K562 (cell line): ENCODE measurements at regions not wholly inside any gene's neighbourhood (a gene's known extent, or its start where the extent isn't known, plus 50 kb on each side); places are given as distances from the start of the nearest gene placed in this dataset.

Source experiments
- CUX1 ChIP-seq: fragments of 200-800 bp; sonication (Bioruptor generic); IDR thresholded peaks from 2 replicates; pipeline ENCODE4 v1.6.1; 2016; ENCODE audit warnings: missing genetic modification characterization, missing compliant biosample characterization
- ZNF75A ChIP-seq: fragments of 450-650 bp; formaldehyde crosslinking; IDR thresholded peaks from 2 replicates; pipeline ENCODE4 v1.4.0; 2020; ENCODE audit warnings: mild to moderate bottlenecking
- TF ChIP-seq, protein P1 (sequence below): fragments of 250-450 bp; sonication (Bioruptor Pico); IDR thresholded peaks from 2 replicates; pipeline ENCODE4 v1.5.0; 2021; ENCODE audit warnings: mild to moderate bottlenecking, borderline replicate concordance
- TF ChIP-seq, protein P2 (sequence below): fragments of 450-650 bp; IDR thresholded peaks from 2 replicates; pipeline ENCODE4 v1.6.1; 2016

DNA sequence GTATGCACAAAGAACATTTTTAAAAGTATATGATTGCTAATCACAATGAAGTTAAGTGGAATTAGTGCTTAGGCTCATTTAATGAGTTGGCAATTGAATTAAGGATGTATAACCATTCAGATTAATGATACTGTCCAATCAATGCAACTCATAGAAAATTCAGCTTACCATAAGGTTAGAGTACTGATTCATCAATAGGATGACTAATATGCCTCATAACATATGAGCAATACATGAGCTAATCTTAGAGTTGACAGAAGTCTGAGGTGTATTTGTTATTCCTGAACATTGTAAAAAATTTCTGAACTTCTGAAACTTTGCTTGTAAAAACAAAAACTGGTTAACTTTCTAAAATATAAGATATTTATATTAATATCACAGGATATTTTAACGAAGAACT is 118.3 kb upstream of the NETO1 start (continued):
- TF ChIP-seq, protein P1, sequence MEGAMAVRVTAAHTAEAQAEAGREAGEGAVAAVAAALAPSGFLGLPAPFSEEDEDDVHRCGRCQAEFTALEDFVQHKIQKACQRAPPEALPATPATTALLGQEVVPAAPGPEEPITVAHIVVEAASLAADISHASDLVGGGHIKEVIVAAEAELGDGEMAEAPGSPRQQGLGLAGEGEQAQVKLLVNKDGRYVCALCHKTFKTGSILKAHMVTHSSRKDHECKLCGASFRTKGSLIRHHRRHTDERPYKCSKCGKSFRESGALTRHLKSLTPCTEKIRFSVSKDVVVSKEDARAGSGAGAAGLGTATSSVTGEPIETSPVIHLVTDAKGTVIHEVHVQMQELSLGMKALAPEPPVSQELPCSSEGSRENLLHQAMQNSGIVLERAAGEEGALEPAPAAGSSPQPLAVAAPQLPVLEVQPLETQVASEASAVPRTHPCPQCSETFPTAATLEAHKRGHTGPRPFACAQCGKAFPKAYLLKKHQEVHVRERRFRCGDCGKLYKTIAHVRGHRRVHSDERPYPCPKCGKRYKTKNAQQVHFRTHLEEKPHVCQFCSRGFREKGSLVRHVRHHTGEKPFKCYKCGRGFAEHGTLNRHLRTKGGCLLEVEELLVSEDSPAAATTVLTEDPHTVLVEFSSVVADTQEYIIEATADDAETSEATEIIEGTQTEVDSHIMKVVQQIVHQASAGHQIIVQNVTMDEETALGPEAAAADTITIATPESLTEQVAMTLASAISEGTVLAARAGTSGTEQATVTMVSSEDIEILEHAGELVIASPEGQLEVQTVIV (CRISPR knock-in tag) = no peak
- TF ChIP-seq, protein P2, sequence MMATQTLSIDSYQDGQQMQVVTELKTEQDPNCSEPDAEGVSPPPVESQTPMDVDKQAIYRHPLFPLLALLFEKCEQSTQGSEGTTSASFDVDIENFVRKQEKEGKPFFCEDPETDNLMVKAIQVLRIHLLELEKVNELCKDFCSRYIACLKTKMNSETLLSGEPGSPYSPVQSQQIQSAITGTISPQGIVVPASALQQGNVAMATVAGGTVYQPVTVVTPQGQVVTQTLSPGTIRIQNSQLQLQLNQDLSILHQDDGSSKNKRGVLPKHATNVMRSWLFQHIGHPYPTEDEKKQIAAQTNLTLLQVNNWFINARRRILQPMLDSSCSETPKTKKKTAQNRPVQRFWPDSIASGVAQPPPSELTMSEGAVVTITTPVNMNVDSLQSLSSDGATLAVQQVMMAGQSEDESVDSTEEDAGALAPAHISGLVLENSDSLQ = no peak
- TF ChIP-seq ZNF75A (CRISPR knock-in tag) (no peak), CUX1 (CRISPR knock-in tag) (no peak)
